HCT116 (cell line): ENCODE measurements at regions not wholly inside any gene's neighbourhood (a gene's known extent, or its start where the extent isn't known, plus 50 kb on each side); places are given as distances from the start of the nearest gene placed in this dataset.

Experiments
- ATAC-seq: fragments of 200-7000 bp; cut with Tn5 transposase; 2 replicates; pipeline ENCODE4 v1.9.1; 2020; ENCODE audit warnings: mild to moderate bottlenecking, moderate library complexity
- BruUV-seq: library from RNA; stranded (reverse); fragments of 400-500 nt; replicated peaks from 2 replicates; lab custom pipeline; 2021; lab: Mats Ljungman, UMichigan
- CTCF ChIA-PET: fragments of 300-600 bp; sonication (Branson Sonifier 250); formaldehyde crosslinking; loops from one replicate; lab custom pipeline; 2021; ENCODE audit warnings: antibody characterized with exemption; lab: Charles Lee
- POLR2A ChIA-PET: fragments of 300-600, 350-600 bp; sonication (Branson Sonifier 250); formaldehyde crosslinking; loops from one replicate; lab custom pipeline; 2021; ENCODE audit warnings: antibody characterized with exemption; lab: Charles Lee
- RAD21 ChIA-PET, 2 experiments: fragments of 300-600 bp; sonication (Branson Sonifier 250); formaldehyde crosslinking; loops; one replicate each; lab custom pipeline; 2023; ENCODE audit warnings: low total read pairs in 2 of 2; ENCODE audit not compliant: uncharacterized antibody in 2 of 2, unreplicated experiment in 2 of 2, low non-redundant PET in 1 of 2; lab: Charles Lee
- DNase-seq: peaks from one replicate; pipeline ENCODE4 v3.0.0-alpha.2; 2010; ENCODE audit warnings: low read depth, low spot score
- H2AFZ ChIP-seq: fragments of 200-600 bp; shearing (Covaris generic), sonication (generic); 2 replicates; pipeline ENCODE4 v1.6.1; 2017; ENCODE audit warnings: low read depth, mixed run types, mixed read lengths, antibody characterized with exemption, low read length; ENCODE audit not compliant: poor library complexity, severe bottlenecking
- H3K27ac ChIP-seq: 2 replicates; pipeline ENCODE4 v1.5.1; 2012; ENCODE audit warnings: low read depth, low read length
- H3K27me3 ChIP-seq: fragments of 200-600 bp; sonication (generic); 2 replicates; pipeline ENCODE4 v1.6.1; 2016; ENCODE audit warnings: mixed run types, low read length, mixed read lengths; ENCODE audit not compliant: insufficient read depth
- H3K36me3 ChIP-seq, 2 experiments: fragments of 200-500 bp in 1 of 2; fragments of 200-600 bp in 1 of 2; sonication (Bioruptor generic) in 1 of 2; sonication (generic) in 1 of 2; 2 replicates each; pipeline versions ENCODE4 v1.5.1 to v1.6.1; 2014 to 2016; ENCODE audit warnings: low read length in 2 of 2, inconsistent platforms in 1 of 2, mixed read lengths in 1 of 2, mixed run types in 1 of 2; ENCODE audit not compliant: insufficient read depth in 2 of 2, control insufficient read depth in 1 of 2
- H3K4me1 ChIP-seq, 2 experiments: fragments of 200-600 bp in 1 of 2; sonication (generic) in 1 of 2; 2 replicates each; pipeline versions ENCODE4 v1.5.1 to v1.6.1; 2012 to 2017; ENCODE audit warnings: low read length in 2 of 2, inconsistent platforms in 1 of 2, mild to moderate bottlenecking in 1 of 2, mixed read lengths in 1 of 2, mixed run types in 1 of 2, moderate library complexity in 1 of 2; ENCODE audit not compliant: insufficient read depth in 2 of 2, control insufficient read depth in 1 of 2
- H3K4me2 ChIP-seq: fragments of 200-600 bp; sonication (generic); 2 replicates; pipeline ENCODE4 v1.6.1; 2017; ENCODE audit warnings: mixed run types, low read length, mixed read lengths
- H3K4me3 ChIP-seq, 2 experiments: fragments of 200-600 bp in 1 of 2; sonication (generic) in 1 of 2; replicated peaks in 1 of 2; 2 replicates each; pipeline ENCODE4 v1.5.1; 2011 to 2016; ENCODE audit warnings: low read length in 2 of 2, control low read depth in 1 of 2, low read depth in 1 of 2, mild to moderate bottlenecking in 1 of 2, mixed read lengths in 1 of 2, mixed run types in 1 of 2
- H3K79me2 ChIP-seq: fragments of 200-600 bp; sonication (generic); 2 replicates; pipeline ENCODE4 v1.6.1; 2017; ENCODE audit warnings: mild to moderate bottlenecking, mixed run types, low read length, moderate library complexity, mixed read lengths; ENCODE audit not compliant: insufficient read depth
- H3K9ac ChIP-seq: fragments of 200-600 bp; sonication (generic); 2 replicates; pipeline ENCODE4 v1.6.1; 2016; ENCODE audit warnings: low read length, mixed read lengths
- H3K9me2 ChIP-seq: fragments of 200-600 bp; sonication (generic), shearing (Covaris generic); 2 replicates; pipeline ENCODE4 v1.6.1; 2017; ENCODE audit warnings: mixed run types, mild to moderate bottlenecking, moderate library complexity; ENCODE audit not compliant: insufficient read depth
- H3K9me3 ChIP-seq, 2 experiments: fragments of 200-500 bp in 1 of 2; fragments of 200-600 bp in 1 of 2; sonication (Bioruptor generic) in 1 of 2; sonication (generic) in 1 of 2; 2 replicates each; pipeline ENCODE4 v1.6.1; 2014 to 2017; ENCODE audit warnings: low read length in 2 of 2, mixed read lengths in 2 of 2, inconsistent platforms in 1 of 2, low read depth in 1 of 2, mild to moderate bottlenecking in 1 of 2, mixed run types in 1 of 2, moderate library complexity in 1 of 2; ENCODE audit not compliant: control insufficient read depth in 1 of 2, insufficient read depth in 1 of 2
- H4K20me1 ChIP-seq: fragments of 200-600 bp; sonication (generic), shearing (Covaris generic); 2 replicates; pipeline ENCODE4 v1.6.1; 2017; ENCODE audit warnings: mixed run types, mild to moderate bottlenecking, moderate library complexity; ENCODE audit not compliant: insufficient read depth
- ELF1 ChIP-seq: IDR thresholded peaks from 2 replicates; pipeline ENCODE4 v1.6.1; 2012; ENCODE audit warnings: low read depth, borderline replicate concordance
- FOSL1 ChIP-seq: IDR thresholded peaks from 2 replicates; pipeline ENCODE4 v1.6.1; 2012; ENCODE audit warnings: low read depth
- JUND ChIP-seq: IDR thresholded peaks from 2 replicates; pipeline ENCODE4 v1.6.1; 2012
- POLR2A ChIP-seq: IDR thresholded peaks from 2 replicates; pipeline ENCODE4 v1.7.0; 2011; ENCODE audit warnings: borderline replicate concordance; ENCODE audit not compliant: insufficient read depth, insufficient read length; ENCODE audit errors: extremely low read depth
- POLR2AphosphoS5 ChIP-seq: IDR thresholded peaks from 2 replicates; pipeline ENCODE4 v1.6.1; 2011; ENCODE audit warnings: mild to moderate bottlenecking, low read depth, low read length, moderate library complexity
- RAD21 ChIP-seq: IDR thresholded peaks from 2 replicates; pipeline ENCODE4 v1.6.1; 2012; ENCODE audit warnings: low read depth, mild to moderate bottlenecking
- SP1 ChIP-seq: IDR thresholded peaks from 2 replicates; pipeline ENCODE4 v1.6.1; 2012; ENCODE audit warnings: low read depth
- YY1 ChIP-seq: IDR thresholded peaks from 2 replicates; pipeline ENCODE4 v1.6.1; 2011; ENCODE audit warnings: low read length, low read depth, moderate library complexity, mild to moderate bottlenecking; ENCODE audit not compliant: insufficient replicate concordance; ENCODE audit errors: extremely low read depth
- intact Hi-C: fragments of 100-400 bp; cut with micrococcal nuclease; formaldehyde crosslinking; loops from 2 replicates; pipeline ENCODE4 v1.10.0; 2022
- TF ChIP-seq, protein P1 (sequence below): IDR thresholded peaks from 2 replicates; pipeline ENCODE4 v1.6.1; 2011; ENCODE audit warnings: mild to moderate bottlenecking, low read length, moderate library complexity; ENCODE audit not compliant: insufficient replicate concordance; ENCODE audit errors: extremely low read depth
- TF ChIP-seq, protein P2 (sequence below), 3 experiments: fragments of 200-600 bp in 1 of 3; sonication (generic) in 1 of 3; IDR thresholded peaks in 2 of 3; conservative IDR thresholded peaks in 1 of 3; 2 replicates each; pipeline ENCODE4 v1.5.1; 2012 to 2017; ENCODE audit warnings: low read depth in 2 of 3, low read length in 2 of 3, antibody characterized with exemption in 1 of 3, borderline replicate concordance in 1 of 3, control low read depth in 1 of 3, mild to moderate bottlenecking in 1 of 3, mixed read lengths in 1 of 3, mixed run types in 1 of 3, moderate library complexity in 1 of 3; ENCODE audit not compliant: insufficient read depth in 1 of 3
- TF ChIP-seq, protein P3 (sequence below): IDR thresholded peaks from 2 replicates; pipeline ENCODE4 v1.6.1; 2012; ENCODE audit warnings: low read depth

DNA sequence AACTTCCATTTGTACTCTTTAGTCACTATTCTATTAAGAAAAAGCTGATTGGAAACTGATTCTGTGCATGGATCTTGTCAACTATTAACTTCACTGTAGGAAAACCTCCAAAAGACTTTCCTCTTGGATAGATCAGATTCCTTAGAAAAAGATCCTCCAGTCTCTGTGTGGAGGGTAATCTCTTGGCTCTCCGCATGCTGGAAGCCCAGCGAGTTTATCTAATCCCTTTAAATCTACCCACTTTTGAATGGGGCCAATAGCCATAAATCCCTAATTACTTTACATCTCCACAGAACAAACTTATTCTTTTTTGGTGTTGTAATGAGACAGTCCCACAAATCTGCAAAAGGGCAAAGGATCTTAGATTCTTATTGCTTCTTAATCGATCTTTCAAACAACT lies 1206.4 kb upstream of the ADGRL4 start:
- TF ChIP-seq, protein P1, sequence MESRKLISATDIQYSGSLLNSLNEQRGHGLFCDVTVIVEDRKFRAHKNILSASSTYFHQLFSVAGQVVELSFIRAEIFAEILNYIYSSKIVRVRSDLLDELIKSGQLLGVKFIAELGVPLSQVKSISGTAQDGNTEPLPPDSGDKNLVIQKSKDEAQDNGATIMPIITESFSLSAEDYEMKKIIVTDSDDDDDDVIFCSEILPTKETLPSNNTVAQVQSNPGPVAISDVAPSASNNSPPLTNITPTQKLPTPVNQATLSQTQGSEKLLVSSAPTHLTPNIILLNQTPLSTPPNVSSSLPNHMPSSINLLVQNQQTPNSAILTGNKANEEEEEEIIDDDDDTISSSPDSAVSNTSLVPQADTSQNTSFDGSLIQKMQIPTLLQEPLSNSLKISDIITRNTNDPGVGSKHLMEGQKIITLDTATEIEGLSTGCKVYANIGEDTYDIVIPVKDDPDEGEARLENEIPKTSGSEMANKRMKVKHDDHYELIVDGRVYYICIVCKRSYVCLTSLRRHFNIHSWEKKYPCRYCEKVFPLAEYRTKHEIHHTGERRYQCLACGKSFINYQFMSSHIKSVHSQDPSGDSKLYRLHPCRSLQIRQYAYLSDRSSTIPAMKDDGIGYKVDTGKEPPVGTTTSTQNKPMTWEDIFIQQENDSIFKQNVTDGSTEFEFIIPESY = no peak
- TF ChIP-seq SP1 = no peak
- TF ChIP-seq JUND = no peak
- TF ChIP-seq FOSL1 = no peak
- TF ChIP-seq, protein P2, sequence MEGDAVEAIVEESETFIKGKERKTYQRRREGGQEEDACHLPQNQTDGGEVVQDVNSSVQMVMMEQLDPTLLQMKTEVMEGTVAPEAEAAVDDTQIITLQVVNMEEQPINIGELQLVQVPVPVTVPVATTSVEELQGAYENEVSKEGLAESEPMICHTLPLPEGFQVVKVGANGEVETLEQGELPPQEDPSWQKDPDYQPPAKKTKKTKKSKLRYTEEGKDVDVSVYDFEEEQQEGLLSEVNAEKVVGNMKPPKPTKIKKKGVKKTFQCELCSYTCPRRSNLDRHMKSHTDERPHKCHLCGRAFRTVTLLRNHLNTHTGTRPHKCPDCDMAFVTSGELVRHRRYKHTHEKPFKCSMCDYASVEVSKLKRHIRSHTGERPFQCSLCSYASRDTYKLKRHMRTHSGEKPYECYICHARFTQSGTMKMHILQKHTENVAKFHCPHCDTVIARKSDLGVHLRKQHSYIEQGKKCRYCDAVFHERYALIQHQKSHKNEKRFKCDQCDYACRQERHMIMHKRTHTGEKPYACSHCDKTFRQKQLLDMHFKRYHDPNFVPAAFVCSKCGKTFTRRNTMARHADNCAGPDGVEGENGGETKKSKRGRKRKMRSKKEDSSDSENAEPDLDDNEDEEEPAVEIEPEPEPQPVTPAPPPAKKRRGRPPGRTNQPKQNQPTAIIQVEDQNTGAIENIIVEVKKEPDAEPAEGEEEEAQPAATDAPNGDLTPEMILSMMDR (IDR thresholded peaks at IDR 0.05 in 2 of 3, conservative IDR thresholded peaks at IDR 0.05 in 1 of 3; ENCODE audit: borderline replicate concordance in 1 of 3, insufficient read depth in 1 of 3, low read depth in 2 of 3, low read length in 2 of 3) = no peak
- no peak for TF ChIP-seq POLR2AphosphoS5
- TF ChIP-seq ELF1 = no peak
- TF ChIP-seq, protein P3, sequence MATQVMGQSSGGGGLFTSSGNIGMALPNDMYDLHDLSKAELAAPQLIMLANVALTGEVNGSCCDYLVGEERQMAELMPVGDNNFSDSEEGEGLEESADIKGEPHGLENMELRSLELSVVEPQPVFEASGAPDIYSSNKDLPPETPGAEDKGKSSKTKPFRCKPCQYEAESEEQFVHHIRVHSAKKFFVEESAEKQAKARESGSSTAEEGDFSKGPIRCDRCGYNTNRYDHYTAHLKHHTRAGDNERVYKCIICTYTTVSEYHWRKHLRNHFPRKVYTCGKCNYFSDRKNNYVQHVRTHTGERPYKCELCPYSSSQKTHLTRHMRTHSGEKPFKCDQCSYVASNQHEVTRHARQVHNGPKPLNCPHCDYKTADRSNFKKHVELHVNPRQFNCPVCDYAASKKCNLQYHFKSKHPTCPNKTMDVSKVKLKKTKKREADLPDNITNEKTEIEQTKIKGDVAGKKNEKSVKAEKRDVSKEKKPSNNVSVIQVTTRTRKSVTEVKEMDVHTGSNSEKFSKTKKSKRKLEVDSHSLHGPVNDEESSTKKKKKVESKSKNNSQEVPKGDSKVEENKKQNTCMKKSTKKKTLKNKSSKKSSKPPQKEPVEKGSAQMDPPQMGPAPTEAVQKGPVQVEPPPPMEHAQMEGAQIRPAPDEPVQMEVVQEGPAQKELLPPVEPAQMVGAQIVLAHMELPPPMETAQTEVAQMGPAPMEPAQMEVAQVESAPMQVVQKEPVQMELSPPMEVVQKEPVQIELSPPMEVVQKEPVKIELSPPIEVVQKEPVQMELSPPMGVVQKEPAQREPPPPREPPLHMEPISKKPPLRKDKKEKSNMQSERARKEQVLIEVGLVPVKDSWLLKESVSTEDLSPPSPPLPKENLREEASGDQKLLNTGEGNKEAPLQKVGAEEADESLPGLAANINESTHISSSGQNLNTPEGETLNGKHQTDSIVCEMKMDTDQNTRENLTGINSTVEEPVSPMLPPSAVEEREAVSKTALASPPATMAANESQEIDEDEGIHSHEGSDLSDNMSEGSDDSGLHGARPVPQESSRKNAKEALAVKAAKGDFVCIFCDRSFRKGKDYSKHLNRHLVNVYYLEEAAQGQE = no peak
- TF ChIP-seq POLR2A = no peak
- TF ChIP-seq YY1 = no peak
- TF ChIP-seq RAD21 = no peak
- CTCF ChIA-PET = no interaction called here
- no peaks in the 10 kb centered on the region for H3K4me1 ChIP-seq
- ATAC-seq = no peak
- H4K20me1 ChIP-seq = no peaks in the 10 kb centered on the region
- H3K27ac ChIP-seq = no peak overlapping the region
- no peaks in the 10 kb centered on the region for H3K79me2 ChIP-seq
- no peaks in the 10 kb centered on the region for H3K9me2 ChIP-seq
- H3K9me3 ChIP-seq = no peaks in the 10 kb centered on the region
- POLR2A ChIA-PET = no interaction called here
- no peak overlapping the region for H2AFZ ChIP-seq
- no peaks in the 10 kb centered on the region for H3K27me3 ChIP-seq
- intact Hi-C loops = no loop called here
- no peak for DNase-seq
- no peaks in the 10 kb centered on the region for H3K36me3 ChIP-seq
- RAD21 ChIA-PET = no interaction called here
- no TSS peak for BruUV-seq
- H3K4me3 ChIP-seq = no peak overlapping the region
- no peak overlapping the region for H3K9ac ChIP-seq
- no peak overlapping the region for H3K4me2 ChIP-seq
